ENCODE measurements at regions not wholly inside any gene's neighbourhood (a gene's known extent, or its start where the extent isn't known, plus 50 kb on each side); places are given as distances from the start of the nearest gene placed in this dataset.

GRCh38 chr10:9625304-9625703, 1392.4 kb upstream of the CELF2 start:
- no peak for DNase-seq

- DNase-seq = no peak
These were observed 1383.2 kb upstream of the CELF2 start for GRCh38 chr10:9634466-9634865.

- no peak for DNase-seq
These were observed 1382.0 kb upstream of the CELF2 start for GRCh38 chr10:9635691-9636090.

GRCh38 chr10:9636216-9636615, 1381.5 kb upstream of the CELF2 start:
- no peak for DNase-seq

GRCh38 chr10:9643782-9644181, 1373.9 kb upstream of the CELF2 start:
- no peak for DNase-seq

- no peak for DNase-seq
These were observed 1372.3 kb upstream of the CELF2 start for GRCh38 chr10:9645404-9645803.

GRCh38 chr10:9645928-9646600, 1371.6 kb upstream of the CELF2 start:
- no peak for DNase-seq

GRCh38 chr10:9654261-9654660, 1363.4 kb upstream of the CELF2 start:
- no peak for DNase-seq

- no peak for DNase-seq
These were observed 1361.3 kb upstream of the CELF2 start for GRCh38 chr10:9656386-9656785.

- DNase-seq = no peak
These were observed 1360.7 kb upstream of the CELF2 start for GRCh38 chr10:9656996-9657395.

GRCh38 chr10:9657530-9657929, 1360.1 kb upstream of the CELF2 start:
- no peak for DNase-seq

GRCh38 chr10:9668411-9668810, 1349.3 kb upstream of the CELF2 start:
- DNase-seq = no peak

GRCh38 chr10:9670911-9671310, 1346.8 kb upstream of the CELF2 start:
- no peak for DNase-seq

GRCh38 chr10:9681655-9682054, 1336.0 kb upstream of the CELF2 start:
- no peak for DNase-seq

GRCh38 chr10:9682802-9683201, 1334.9 kb upstream of the CELF2 start:
- no peak for DNase-seq

GRCh38 chr10:9684186-9684585, 1333.5 kb upstream of the CELF2 start:
- no peak for DNase-seq

- DNase-seq = no peak
These were observed 1332.1 kb upstream of the CELF2 start for GRCh38 chr10:9685596-9685995.

- DNase-seq = no peak
These were observed 1329.0 kb upstream of the CELF2 start for GRCh38 chr10:9688711-9689110.

- DNase-seq = no peak
These were observed 1310.5 kb upstream of the CELF2 start for GRCh38 chr10:9707216-9707615.

- DNase-seq = no peak
These were observed 1307.8 kb upstream of the CELF2 start for GRCh38 chr10:9709849-9710248.

GRCh38 chr10:9712393-9712792, 1305.3 kb upstream of the CELF2 start:
- DNase-seq = no peak

- DNase-seq = no peak
These were observed 1298.4 kb upstream of the CELF2 start for GRCh38 chr10:9719246-9719645.

- no peak for DNase-seq
These were observed 1283.9 kb upstream of the CELF2 start for GRCh38 chr10:9733766-9734165.

GRCh38 chr10:9734218-9734617, 1283.5 kb upstream of the CELF2 start:
- no peak for DNase-seq

GRCh38 chr10:9735731-9736130, 1281.9 kb upstream of the CELF2 start:
- no peak for DNase-seq

GRCh38 chr10:9743639-9744038, 1274.0 kb upstream of the CELF2 start:
- no peak for DNase-seq

Data from SIG-M5 (cell line).